H9 (cell line): ENCODE measurements at regions not wholly inside any gene's neighbourhood (a gene's known extent, or its start where the extent isn't known, plus 50 kb on each side); places are given as distances from the start of the nearest gene placed in this dataset.

Source experiments
- DNase-seq: peaks from one replicate; pipeline ENCODE4 v3.0.0-alpha.2; 2017
- H2AFZ ChIP-seq: one replicate; pipeline ENCODE4 v1.6.1; 2013; ENCODE audit warnings: mild to moderate bottlenecking, low read length, control low read depth, moderate library complexity
- H2AK5ac ChIP-seq: 2 replicates; pipeline ENCODE4 v1.6.1; 2013; ENCODE audit warnings: low read length, control low read depth, mixed read lengths; ENCODE audit not compliant: insufficient read length
- H2BK120ac ChIP-seq: one replicate; pipeline ENCODE4 v1.6.1; 2013; ENCODE audit warnings: low read depth, mild to moderate bottlenecking, low read length, control low read depth, inconsistent platforms; ENCODE audit not compliant: poor library complexity, severe bottlenecking
- H2BK12ac ChIP-seq: 2 replicates; pipeline ENCODE4 v1.6.1; 2013; ENCODE audit warnings: low read length, control low read depth, mixed read lengths, low read depth; ENCODE audit not compliant: insufficient read length
- H2BK15ac ChIP-seq: 2 replicates; pipeline ENCODE4 v1.6.1; 2013; ENCODE audit warnings: low read depth, low read length, control low read depth
- H2BK20ac ChIP-seq: one replicate; pipeline ENCODE4 v1.6.1; 2013; ENCODE audit warnings: low read depth, mild to moderate bottlenecking, low read length, control low read depth, inconsistent platforms; ENCODE audit not compliant: poor library complexity, severe bottlenecking
- H2BK5ac ChIP-seq: 2 replicates; pipeline ENCODE4 v1.6.1; 2013; ENCODE audit warnings: low read length, control low read depth, mixed read lengths; ENCODE audit not compliant: insufficient read length
- H3K14ac ChIP-seq: 2 replicates; pipeline ENCODE4 v1.6.1; 2013; ENCODE audit warnings: low read length, control low read depth; ENCODE audit not compliant: insufficient read depth
- H3K18ac ChIP-seq: 2 replicates; pipeline ENCODE4 v1.6.1; 2013; ENCODE audit warnings: low read depth, mild to moderate bottlenecking, mixed read lengths, low read length, control low read depth; ENCODE audit not compliant: insufficient read length
- H3K23ac ChIP-seq: 2 replicates; pipeline ENCODE4 v1.6.1; 2013; ENCODE audit warnings: low read length, control low read depth, mixed read lengths, low read depth; ENCODE audit not compliant: insufficient read length
- H3K23me2 ChIP-seq: 2 replicates; pipeline ENCODE4 v1.6.1; 2013; ENCODE audit warnings: low read depth, mild to moderate bottlenecking, mixed read lengths, low read length, control low read depth; ENCODE audit not compliant: insufficient read length, poor library complexity, severe bottlenecking
- H3K27ac ChIP-seq: 2 replicates; pipeline ENCODE4 v1.5.1; 2013; ENCODE audit warnings: low read length, control low read depth, mixed read lengths, low read depth; ENCODE audit not compliant: insufficient read length
- H3K27me3 ChIP-seq: 2 replicates; pipeline ENCODE4 v1.6.1; 2013; ENCODE audit warnings: low read length, control low read depth, inconsistent platforms; ENCODE audit not compliant: insufficient read depth
- H3K4ac ChIP-seq: 2 replicates; pipeline ENCODE4 v1.6.1; 2013; ENCODE audit warnings: low read depth, mild to moderate bottlenecking, control low read depth, inconsistent platforms, low read length, moderate library complexity
- H3K4me1 ChIP-seq: 2 replicates; pipeline ENCODE4 v1.6.1; 2013; ENCODE audit warnings: low read length, control low read depth, inconsistent platforms; ENCODE audit not compliant: insufficient read depth
- H3K4me2 ChIP-seq: 2 replicates; pipeline ENCODE4 v1.6.1; 2013; ENCODE audit warnings: low read length, control low read depth, mixed read lengths; ENCODE audit not compliant: insufficient read length, insufficient read depth
- H3K56ac ChIP-seq: 2 replicates; pipeline ENCODE4 v1.6.1; 2013; ENCODE audit warnings: low read depth, mild to moderate bottlenecking, mixed read lengths, low read length, control low read depth; ENCODE audit not compliant: insufficient read length
- H3K79me1 ChIP-seq: 2 replicates; pipeline ENCODE4 v1.6.1; 2013; ENCODE audit warnings: low read depth, mild to moderate bottlenecking, moderate library complexity, low read length, control low read depth, inconsistent platforms; ENCODE audit not compliant: insufficient read depth, poor library complexity, severe bottlenecking
- H3K79me2 ChIP-seq: 2 replicates; pipeline ENCODE4 v1.6.1; 2013; ENCODE audit warnings: low read length, control low read depth, inconsistent platforms; ENCODE audit not compliant: insufficient read depth
- H3K9ac ChIP-seq: 2 replicates; pipeline ENCODE4 v1.6.1; 2013; ENCODE audit warnings: low read length, control low read depth, mixed read lengths; ENCODE audit not compliant: insufficient read length; ENCODE audit errors: extremely low read depth
- H3K9me3 ChIP-seq: one replicate; pipeline ENCODE4 v1.6.1; 2013; ENCODE audit warnings: low read depth, low read length, inconsistent platforms; ENCODE audit not compliant: control insufficient read depth
- H3T11ph ChIP-seq: one replicate; pipeline ENCODE4 v1.6.1; 2013; ENCODE audit warnings: mild to moderate bottlenecking, low read length, control low read depth, inconsistent platforms
- H4K20me1 ChIP-seq: one replicate; pipeline ENCODE4 v1.6.1; 2013; ENCODE audit not compliant: control insufficient read depth, insufficient read length, insufficient read depth
- H4K5ac ChIP-seq: 2 replicates; pipeline ENCODE4 v1.6.1; 2013; ENCODE audit warnings: low read depth, mild to moderate bottlenecking, mixed read lengths, low read length, control low read depth; ENCODE audit not compliant: insufficient read length
- H4K8ac ChIP-seq: replicated peaks from 2 replicates; pipeline ENCODE4 v1.6.1; 2013; ENCODE audit warnings: low read length, control low read depth, mixed read lengths, low read depth; ENCODE audit not compliant: insufficient read length
- H4K91ac ChIP-seq: 2 replicates; pipeline ENCODE4 v1.6.1; 2013; ENCODE audit warnings: low read depth, mild to moderate bottlenecking, moderate library complexity, mixed read lengths, low read length, control low read depth; ENCODE audit not compliant: insufficient read length
- H3K27ac Mint-ChIP-seq, 3 experiments: 2 replicates in 2 of 3; 3 replicates in 1 of 3; pipeline ENCODE4 v1.8.0; 2020 to 2021; ENCODE audit warnings: mixed read lengths in 3 of 3, mild to moderate bottlenecking in 1 of 3, moderate library complexity in 1 of 3
- H3K27me3 Mint-ChIP-seq: 2 replicates; pipeline ENCODE4 v1.8.0; 2021; ENCODE audit warnings: low read depth, mild to moderate bottlenecking, moderate library complexity, mixed read lengths
- H3K36me3 Mint-ChIP-seq, 3 experiments: 2 replicates in 2 of 3; 3 replicates in 1 of 3; pipeline ENCODE4 v1.8.0; 2020 to 2021; ENCODE audit warnings: low read depth in 3 of 3, mixed read lengths in 3 of 3; ENCODE audit not compliant: insufficient read depth in 1 of 3
- H3K4me1 Mint-ChIP-seq, 2 experiments: 2 replicates each; pipeline ENCODE4 v1.8.0; 2020; ENCODE audit warnings: mixed read lengths in 2 of 2
- H3K4me3 Mint-ChIP-seq, 2 experiments: 2 replicates in 1 of 2; 3 replicates in 1 of 2; pipeline ENCODE4 v1.8.0; 2020 to 2021; ENCODE audit warnings: mild to moderate bottlenecking in 2 of 2, mixed read lengths in 2 of 2, moderate library complexity in 1 of 2
- H3K9me3 Mint-ChIP-seq, 2 experiments: 2 replicates in 1 of 2; 3 replicates in 1 of 2; pipeline ENCODE4 v1.8.0; 2020; ENCODE audit warnings: mild to moderate bottlenecking in 2 of 2, mixed read lengths in 2 of 2, moderate library complexity in 1 of 2
- CTCF ChIP-seq: fragments of 200-600 bp; sonication (generic); conservative IDR thresholded peaks from 3 replicates; pipeline ENCODE4 v1.8.0; 2021; ENCODE audit warnings: antibody characterized with exemption, mild to moderate bottlenecking
- WGBS: extraction: QIAGEN DNeasy Blood & Tissue Kit; methylation state at CpG from one replicate; pipeline ENCODE4 v1.1.7; 2013; ENCODE audit warnings: missing lambda C conversion rate, low lambda C conversion rate, mixed read lengths; ENCODE audit not compliant: insufficient read length; ENCODE audit errors: extremely low coverage; 5-methylcytosine and 5-hydroxymethylcytosine counted together

GRCh38 chr11:122230385-122230755 is 114.4 kb upstream of the BLID start:
- no peaks in the 10 kb centered on the region for H3K79me2 ChIP-seq
- H3T11ph ChIP-seq, result no peak overlapping the region
- H2BK20ac ChIP-seq, result no peak overlapping the region
- H3K9ac ChIP-seq, result no peak overlapping the region
- no peak overlapping the region for H4K8ac ChIP-seq
- H2AFZ ChIP-seq, result no peak overlapping the region
- H2BK12ac ChIP-seq, result no peak overlapping the region
- H3K9me3 Mint-ChIP-seq, result no peaks in the 10 kb centered on the region
- H3K4me3 Mint-ChIP-seq, result no peak overlapping the region
- 0 out of 4 replicates have a peak, but pooled peaks cover 0 to 2% of the 10 kb centered on the region in 2 experiments for H3K4me1 Mint-ChIP-seq
- H4K5ac ChIP-seq, result no peak overlapping the region
- H3K79me1 ChIP-seq, result no peaks in the 10 kb centered on the region
- no CpG with 5 or more reads among the region's 7 CpGs for WGBS
- no peak overlapping the region for H3K4me2 ChIP-seq
- H3K27me3 ChIP-seq, result no peaks in the 10 kb centered on the region
- H2AK5ac ChIP-seq, result no peak overlapping the region
- H3K4ac ChIP-seq, result no peak overlapping the region
- H2BK120ac ChIP-seq, result no peak overlapping the region
- no peak overlapping the region for H2BK5ac ChIP-seq
- no peaks in the 10 kb centered on the region for H3K27me3 Mint-ChIP-seq
- H3K9me3 ChIP-seq, result no peaks in the 10 kb centered on the region
- H3K23ac ChIP-seq, result no peak overlapping the region
- H4K91ac ChIP-seq, result no peak overlapping the region
- H4K20me1 ChIP-seq, result no peaks in the 10 kb centered on the region
- H3K27ac Mint-ChIP-seq, result no peak overlapping the region
- TF ChIP-seq CTCF, result no peak
- H3K4me1 ChIP-seq, result peaks cover 11% of the 10 kb centered on the region; the same call in 1 of the 2 replicates
- no peaks in the 10 kb centered on the region for H3K36me3 Mint-ChIP-seq
- H3K18ac ChIP-seq, result no peak overlapping the region
- no peak overlapping the region for H3K56ac ChIP-seq
- H3K14ac ChIP-seq, result no peak overlapping the region
- no peak overlapping the region for H2BK15ac ChIP-seq
- no peak for DNase-seq
- H3K23me2 ChIP-seq, result no peaks in the 10 kb centered on the region
- no peak overlapping the region for H3K27ac ChIP-seq
